ENCODE measurements at regions not wholly inside any gene's neighbourhood (a gene's known extent, or its start where the extent isn't known, plus 50 kb on each side); places are given as distances from the start of the nearest gene placed in this dataset.

GRCh38 chr5:75952291-75952690, 130.9 kb upstream of the SV2C start:
- TF ChIP-seq ZNF274 (IDR thresholded peaks at IDR 0.05; ENCODE audit: low read depth, low read length) (no peak), SUZ12 (IDR thresholded peaks at IDR 0.05; ENCODE audit: extremely low read depth, insufficient read depth, insufficient read length) (no peak)
